ENCODE measurements at regions not wholly inside any gene's neighbourhood (a gene's known extent, or its start where the extent isn't known, plus 50 kb on each side); places are given as distances from the start of the nearest gene placed in this dataset.

DNA sequence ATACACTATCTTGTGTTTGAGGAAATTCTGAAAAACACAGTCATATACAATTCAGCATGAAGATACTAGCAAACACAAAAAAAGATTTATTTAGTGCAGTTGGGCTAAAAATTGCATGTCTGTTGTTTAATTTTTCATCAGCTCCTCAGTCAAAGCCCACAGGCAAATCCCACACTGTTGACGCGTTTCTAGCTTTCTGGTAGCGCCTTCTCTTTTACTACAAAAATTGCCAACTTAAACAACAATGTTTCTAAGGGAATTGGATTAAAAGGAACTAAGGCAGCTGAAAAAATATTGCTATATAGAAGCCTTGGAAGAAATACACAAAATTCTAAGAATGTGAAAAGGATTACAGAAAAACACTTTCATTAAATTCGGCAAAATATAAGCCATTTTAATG lies 196.7 kb upstream of the P2RY1 start:
- Histone ChIP-seq H3K36me3 (ENCODE audit: control insufficient read depth, insufficient read depth, low read length) (no peaks in the 10 kb centered on the region), H2AFZ (no peak overlapping the region), H3K9me3 (ENCODE audit: control insufficient read depth, low read length) (no peaks in the 10 kb centered on the region), H3K4me3 (ENCODE audit: low read depth, low read length) (no peak overlapping the region), H3K4me2 (ENCODE audit: low read length) (no peak overlapping the region), H3K27me3 (ENCODE audit: control insufficient read depth, insufficient read depth, low read length) (no peaks in the 10 kb centered on the region), H3K9ac (no peak overlapping the region), H3K4me1 (no peaks in the 10 kb centered on the region), H3K79me2 (no peaks in the 10 kb centered on the region), H3K27ac (no peak overlapping the region)
- TF ChIP-seq CTCF (IDR thresholded peaks at IDR 0.05), result no peak

- H3K79me2 ChIP-seq, result no peaks in the 10 kb centered on the region
- H3K9me3 ChIP-seq (ENCODE audit: control insufficient read depth, low read length), result no peaks in the 10 kb centered on the region
- no peak overlapping the region for H3K27ac ChIP-seq
- H3K4me1 ChIP-seq, result no peaks in the 10 kb centered on the region
- no peak overlapping the region for H3K4me3 ChIP-seq (ENCODE audit: low read depth, low read length)
- no peak overlapping the region for H3K4me2 ChIP-seq (ENCODE audit: low read length)
- H3K27me3 ChIP-seq (ENCODE audit: control insufficient read depth, insufficient read depth, low read length), result no peaks in the 10 kb centered on the region
- no peak overlapping the region for H2AFZ ChIP-seq
- H3K36me3 ChIP-seq (ENCODE audit: control insufficient read depth, insufficient read depth, low read length), result no peaks in the 10 kb centered on the region
- no peak for TF ChIP-seq CTCF (IDR thresholded peaks at IDR 0.05)
- no peak overlapping the region for H3K9ac ChIP-seq
Observed at GRCh38 chr3:152638707-152639450, 196.1 kb upstream of the P2RY1 start.

DNA sequence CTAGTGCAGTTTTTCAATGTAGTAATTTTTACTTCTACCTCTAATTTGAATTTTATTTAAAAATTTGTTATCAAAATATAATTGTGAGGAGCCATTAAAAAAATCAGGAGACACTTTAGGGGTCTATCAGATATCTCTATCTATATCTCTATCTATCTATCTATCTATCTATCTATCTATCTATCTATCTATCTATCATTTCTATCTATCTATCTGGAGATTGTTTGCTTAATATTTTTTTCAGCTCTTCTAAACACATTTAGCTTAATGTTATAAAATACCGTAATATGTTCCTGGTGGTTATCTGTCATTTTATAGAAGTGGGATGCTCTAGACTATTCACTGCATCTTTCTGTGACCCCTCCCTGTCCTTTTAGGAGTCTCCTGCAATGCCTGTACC lies 193.7 kb upstream of the P2RY1 start:
- no peak overlapping the region for H3K4me2 ChIP-seq (ENCODE audit: low read length)
- no peaks in the 10 kb centered on the region for H3K36me3 ChIP-seq (ENCODE audit: control insufficient read depth, insufficient read depth, low read length)
- no peaks in the 10 kb centered on the region for H3K9me3 ChIP-seq (ENCODE audit: control insufficient read depth, low read length)
- H2AFZ ChIP-seq, result no peak overlapping the region
- no peaks in the 10 kb centered on the region for H3K79me2 ChIP-seq
- H3K4me3 ChIP-seq (ENCODE audit: low read depth, low read length), result no peak overlapping the region
- H3K27me3 ChIP-seq (ENCODE audit: control insufficient read depth, insufficient read depth, low read length), result no peaks in the 10 kb centered on the region
- no peak overlapping the region for H3K9ac ChIP-seq
- H3K4me1 ChIP-seq, result no peaks in the 10 kb centered on the region
- H3K27ac ChIP-seq, result no peak overlapping the region
- TF ChIP-seq CTCF (IDR thresholded peaks at IDR 0.05), result no peak

DNA sequence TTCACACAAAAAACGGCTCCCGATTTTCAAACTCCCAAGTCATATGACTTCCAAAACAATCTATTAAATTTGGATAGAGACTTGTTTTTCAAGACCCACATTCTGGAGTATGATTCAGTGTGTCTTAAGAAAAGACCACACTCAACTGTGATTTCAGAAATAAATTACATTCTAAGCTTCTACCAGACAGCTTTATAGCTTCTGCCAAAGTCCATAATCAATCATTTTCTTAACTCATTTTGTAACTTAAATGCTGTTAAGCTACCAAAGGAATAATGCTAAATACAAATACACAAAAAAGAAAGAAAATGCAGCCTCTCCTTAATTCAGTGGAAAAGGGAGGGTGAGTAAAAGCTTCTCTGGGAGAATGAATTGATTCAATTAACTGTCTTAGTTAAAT lies 192.3 kb upstream of the P2RY1 start:
- TF ChIP-seq CTCF (IDR thresholded peaks at IDR 0.05), result no peak
- H3K4me2 ChIP-seq (ENCODE audit: low read length), result no peak overlapping the region
- H3K27me3 ChIP-seq (ENCODE audit: control insufficient read depth, insufficient read depth, low read length), result no peaks in the 10 kb centered on the region
- no peaks in the 10 kb centered on the region for H3K9me3 ChIP-seq (ENCODE audit: control insufficient read depth, low read length)
- H3K79me2 ChIP-seq, result no peaks in the 10 kb centered on the region
- H3K36me3 ChIP-seq (ENCODE audit: control insufficient read depth, insufficient read depth, low read length), result no peaks in the 10 kb centered on the region
- H3K4me3 ChIP-seq (ENCODE audit: low read depth, low read length), result no peak overlapping the region
- H3K9ac ChIP-seq, result no peak overlapping the region
- no peak overlapping the region for H3K27ac ChIP-seq
- H2AFZ ChIP-seq, result no peak overlapping the region
- no peaks in the 10 kb centered on the region for H3K4me1 ChIP-seq

DNA sequence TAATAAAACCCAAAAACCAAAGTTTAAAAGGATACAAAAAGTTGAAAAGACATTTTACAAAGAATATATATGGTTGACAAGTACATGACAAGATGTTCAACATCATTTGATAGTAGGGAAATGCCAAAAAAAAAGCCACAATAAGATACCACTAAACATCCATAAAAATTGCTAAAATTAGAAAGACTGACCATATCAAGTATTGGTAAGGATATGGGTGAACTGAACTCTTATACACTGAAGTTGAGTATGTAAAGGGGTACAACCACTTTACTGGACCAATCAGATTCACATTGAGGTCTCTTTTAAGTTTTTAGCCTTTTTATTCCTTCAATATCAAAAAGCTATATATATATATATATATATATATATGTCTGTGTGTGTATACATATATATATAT lies 190.5 kb upstream of the P2RY1 start:
- H3K4me3 ChIP-seq (ENCODE audit: low read depth, low read length), result no peak overlapping the region
- no peak overlapping the region for H2AFZ ChIP-seq
- no peak for TF ChIP-seq CTCF (IDR thresholded peaks at IDR 0.05)
- H3K79me2 ChIP-seq, result no peaks in the 10 kb centered on the region
- no peaks in the 10 kb centered on the region for H3K9me3 ChIP-seq (ENCODE audit: control insufficient read depth, low read length)
- H3K27ac ChIP-seq, result no peak overlapping the region
- H3K9ac ChIP-seq, result no peak overlapping the region
- no peaks in the 10 kb centered on the region for H3K36me3 ChIP-seq (ENCODE audit: control insufficient read depth, insufficient read depth, low read length)
- no peaks in the 10 kb centered on the region for H3K4me1 ChIP-seq
- H3K27me3 ChIP-seq (ENCODE audit: control insufficient read depth, insufficient read depth, low read length), result no peaks in the 10 kb centered on the region
- no peak overlapping the region for H3K4me2 ChIP-seq (ENCODE audit: low read length)

All from parathyroid adenoma (tissue), 2 donors.